NCI-H226 (cell line): ENCODE measurements at regions not wholly inside any gene's neighbourhood (a gene's known extent, or its start where the extent isn't known, plus 50 kb on each side); places are given as distances from the start of the nearest gene placed in this dataset.

Experiments used
- DNase-seq: peaks from one replicate; pipeline ENCODE4 v3.0.0-alpha.2; 2015

- DNase-seq, result peak; percentile 22
Measured at GRCh38 chr9:28234133-28234893, 661.0 kb upstream of the C9orf72 start.

- peak; percentile 85 for DNase-seq
Measured at GRCh38 chr9:28234894-28235277, 661.6 kb upstream of the C9orf72 start.

- DNase-seq, result no peak
Measured at GRCh38 chr9:28249424-28249823, 676.1 kb upstream of the C9orf72 start.

GRCh38 chr9:28255174-28255573 lies 681.9 kb upstream of the C9orf72 start:
- no peak for DNase-seq

GRCh38 chr9:28260330-28260729 lies 687.0 kb upstream of the C9orf72 start:
- no peak for DNase-seq

GRCh38 chr9:28264368-28264767 lies 691.1 kb upstream of the C9orf72 start:
- peak; percentile 42 for DNase-seq

- DNase-seq, result no peak
Measured at GRCh38 chr9:28267351-28267750, 694.1 kb upstream of the C9orf72 start.

GRCh38 chr9:28270156-28270555 lies 696.9 kb upstream of the C9orf72 start:
- peak; percentile 12 for DNase-seq

GRCh38 chr9:28272127-28272526 lies 698.8 kb upstream of the C9orf72 start:
- DNase-seq, result no peak

- DNase-seq, result no peak
Measured at GRCh38 chr9:28287455-28287854, 714.2 kb upstream of the C9orf72 start.

- no peak for DNase-seq
Measured at GRCh38 chr9:28289746-28290145, 716.5 kb upstream of the C9orf72 start.

GRCh38 chr9:28293369-28294090 lies 720.2 kb upstream of the C9orf72 start:
- no peak for DNase-seq

- peak; percentile 7 for DNase-seq
Measured at GRCh38 chr9:28301281-28301680, 728.0 kb upstream of the C9orf72 start.

- no peak for DNase-seq
Measured at GRCh38 chr9:28317745-28318144, 744.5 kb upstream of the C9orf72 start.

- DNase-seq, result no peak
Measured at GRCh38 chr9:28318515-28318914, 745.2 kb upstream of the C9orf72 start.

GRCh38 chr9:28319981-28320380 lies 746.7 kb upstream of the C9orf72 start:
- no peak for DNase-seq

- DNase-seq, result no peak
Measured at GRCh38 chr9:28320616-28321015, 747.3 kb upstream of the C9orf72 start.

GRCh38 chr9:28329323-28329722 lies 756.0 kb upstream of the C9orf72 start:
- no peak for DNase-seq

- DNase-seq, result no peak
Measured at GRCh38 chr9:28332648-28333047, 759.4 kb upstream of the C9orf72 start.

- no peak for DNase-seq
Measured at GRCh38 chr9:28341913-28342312, 768.6 kb upstream of the C9orf72 start.

- DNase-seq, result no peak
Measured at GRCh38 chr9:28342815-28343338, 769.6 kb upstream of the C9orf72 start.

GRCh38 chr9:28363151-28363562 lies 789.9 kb upstream of the C9orf72 start:
- no peak for DNase-seq

GRCh38 chr9:28365020-28365640 lies 791.8 kb upstream of the C9orf72 start:
- peak; percentile 2 for DNase-seq

GRCh38 chr9:28365728-28366127 lies 792.4 kb upstream of the C9orf72 start:
- DNase-seq, result peak; percentile 1
